A673 (cell line): ENCODE measurements at regions not wholly inside any gene's neighbourhood (a gene's known extent, or its start where the extent isn't known, plus 50 kb on each side); places are given as distances from the start of the nearest gene placed in this dataset.

ENCODE experiments used
- EZH2 ChIP-seq: fragments of 200-600 bp; sonication (generic); IDR thresholded peaks from 2 replicates; pipeline ENCODE4 v1.6.1; 2017; ENCODE audit warnings: borderline replicate concordance, low read depth, mild to moderate bottlenecking, mixed read lengths, antibody characterized with exemption, low read length; ENCODE audit not compliant: poor library complexity, severe bottlenecking
- TF ChIP-seq, protein P1 (sequence below): fragments of 300-800, 200-600 bp; sonication (generic); conservative IDR thresholded peaks from 2 replicates; pipeline ENCODE4 v1.5.1; 2017; ENCODE audit warnings: low read depth, mild to moderate bottlenecking, antibody characterized with exemption, low read length, moderate library complexity, mixed read lengths

DNA sequence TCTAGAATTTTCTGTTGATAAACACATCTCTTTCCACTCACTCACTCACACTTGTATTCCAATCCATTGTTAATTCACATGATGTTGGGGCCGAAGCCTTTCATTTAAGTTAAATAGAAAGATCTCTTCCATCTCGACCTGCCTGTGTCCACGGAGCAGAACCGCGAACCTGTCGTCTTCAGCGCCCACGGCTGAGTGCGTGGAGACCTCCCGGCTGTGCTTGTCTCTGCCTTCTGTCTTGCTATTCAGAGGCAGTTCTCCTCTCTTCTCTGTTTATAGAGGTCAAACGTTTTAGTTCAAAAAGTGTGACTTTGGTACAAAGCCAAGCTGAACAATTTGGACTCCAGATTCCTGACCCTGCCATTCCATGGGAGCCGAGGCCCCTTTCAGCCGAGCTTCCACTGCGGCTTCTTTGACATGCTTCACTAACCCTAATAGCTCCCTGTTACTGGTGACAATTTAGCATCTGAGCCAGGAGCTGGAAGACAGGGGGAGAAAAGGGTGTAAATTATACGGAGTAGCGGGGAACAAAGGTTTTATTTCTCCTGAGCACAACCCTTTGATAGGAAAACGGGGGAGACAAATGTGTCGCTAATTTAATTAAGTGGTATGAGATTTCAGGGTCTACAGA, 314.4 kb upstream of the IRX4 start:
- TF ChIP-seq, protein P1, sequence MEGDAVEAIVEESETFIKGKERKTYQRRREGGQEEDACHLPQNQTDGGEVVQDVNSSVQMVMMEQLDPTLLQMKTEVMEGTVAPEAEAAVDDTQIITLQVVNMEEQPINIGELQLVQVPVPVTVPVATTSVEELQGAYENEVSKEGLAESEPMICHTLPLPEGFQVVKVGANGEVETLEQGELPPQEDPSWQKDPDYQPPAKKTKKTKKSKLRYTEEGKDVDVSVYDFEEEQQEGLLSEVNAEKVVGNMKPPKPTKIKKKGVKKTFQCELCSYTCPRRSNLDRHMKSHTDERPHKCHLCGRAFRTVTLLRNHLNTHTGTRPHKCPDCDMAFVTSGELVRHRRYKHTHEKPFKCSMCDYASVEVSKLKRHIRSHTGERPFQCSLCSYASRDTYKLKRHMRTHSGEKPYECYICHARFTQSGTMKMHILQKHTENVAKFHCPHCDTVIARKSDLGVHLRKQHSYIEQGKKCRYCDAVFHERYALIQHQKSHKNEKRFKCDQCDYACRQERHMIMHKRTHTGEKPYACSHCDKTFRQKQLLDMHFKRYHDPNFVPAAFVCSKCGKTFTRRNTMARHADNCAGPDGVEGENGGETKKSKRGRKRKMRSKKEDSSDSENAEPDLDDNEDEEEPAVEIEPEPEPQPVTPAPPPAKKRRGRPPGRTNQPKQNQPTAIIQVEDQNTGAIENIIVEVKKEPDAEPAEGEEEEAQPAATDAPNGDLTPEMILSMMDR = no peak
- no peak for TF ChIP-seq EZH2
